Lung (tissue), 11 donors: ENCODE measurements at regions not wholly inside any gene's neighbourhood (a gene's known extent, or its start where the extent isn't known, plus 50 kb on each side); places are given as distances from the start of the nearest gene placed in this dataset.

Experiments
- ATAC-seq: fragments of 200-7000 bp; cut with Tn5 transposase; one replicate; pipeline ENCODE4 v1.9.1; 2020; ENCODE audit warnings: moderate number of reproducible peaks; ENCODE audit not compliant: insufficient read depth, low FRiP score
- DNase-seq, 3 donors: peaks; one replicate each; pipeline ENCODE4 v3.0.0-alpha.2; 2013 to 2017
- H3K27ac ChIP-seq, 2 donors: one replicate each; pipeline ENCODE4 v1.5.1; 2013; ENCODE audit warnings: mild to moderate bottlenecking in 2 of 2, moderate library complexity in 2 of 2, control low read depth in 1 of 2, inconsistent platforms in 1 of 2, low read depth in 1 of 2, low read length in 1 of 2
- H3K27me3 ChIP-seq, 3 donors: one replicate each; pipeline ENCODE4 v1.5.1; 2013; ENCODE audit warnings: low read length in 2 of 3; ENCODE audit not compliant: control insufficient read depth in 3 of 3, insufficient read depth in 3 of 3
- H3K36me3 ChIP-seq, 4 donors: one replicate each; pipeline ENCODE4 v1.5.1; 2013; ENCODE audit warnings: low read length in 4 of 4, mild to moderate bottlenecking in 1 of 4, moderate library complexity in 1 of 4; ENCODE audit not compliant: control insufficient read depth in 4 of 4, insufficient read depth in 4 of 4
- H3K4me1 ChIP-seq, 5 donors: one replicate each; pipeline ENCODE4 v1.5.1; 2013; ENCODE audit warnings: low read length in 5 of 5, mild to moderate bottlenecking in 2 of 5, moderate library complexity in 1 of 5; ENCODE audit not compliant: control insufficient read depth in 5 of 5, insufficient read depth in 5 of 5
- H3K4me3 ChIP-seq: one replicate; pipeline ENCODE4 v1.5.1; 2013; ENCODE audit warnings: mild to moderate bottlenecking, control low read depth, moderate library complexity
- H3K9ac ChIP-seq, 2 donors: one replicate each; pipeline ENCODE4 v1.5.1; 2013; ENCODE audit warnings: low read length in 2 of 2, control low read depth in 1 of 2; ENCODE audit not compliant: insufficient read depth in 1 of 2
- H3K9me3 ChIP-seq, 4 donors: one replicate each; pipeline ENCODE4 v1.5.1; 2013; ENCODE audit warnings: low read length in 3 of 4, mild to moderate bottlenecking in 1 of 4, moderate library complexity in 1 of 4; ENCODE audit not compliant: control insufficient read depth in 4 of 4, insufficient read depth in 3 of 4
- CTCF ChIP-seq: IDR thresholded peaks from 2 replicates; pipeline ENCODE4 v1.5.1; 2012; ENCODE audit warnings: mild to moderate bottlenecking; ENCODE audit errors: control extremely low read depth, extremely low read depth
- WGBS, 2 donors: extraction: QIAGEN DNeasy Blood & Tissue Kit; methylation state at CpG; one replicate each; pipeline ENCODE4 v1.1.7; 2013; 5-methylcytosine and 5-hydroxymethylcytosine counted together
- donor health status: control.
- donor health status: control.
- donor health status: Bipolar disorder and iron deficiency.
- donor health status: healthy.
- donor health status: DM: yes; HTN: yes; CAD: no.

- no peak overlapping the region for H3K27ac ChIP-seq
- no peak overlapping the region for H3K4me3 ChIP-seq
- ATAC-seq, result no peak
- 72 to 84% methylated on average over 12 of the region's 12 CpGs for WGBS, 2 donors
- H3K36me3 ChIP-seq, result no peaks in the 10 kb centered on the region
- H3K27me3 ChIP-seq, result no peaks in the 10 kb centered on the region
- no peak for DNase-seq
- no peak overlapping the region for H3K9ac ChIP-seq
- peaks cover 0 to 9% (median 0%) of the 10 kb centered on the region in 5 donors for H3K4me1 ChIP-seq
- TF ChIP-seq CTCF, result no peak
- peaks cover 0 to 7% (median 0%) of the 10 kb centered on the region in 4 donors for H3K9me3 ChIP-seq
Observed at GRCh38 chr20:24756292-24757025, 192.6 kb upstream of the CST7 start.

GRCh38 chr20:24761220-24762065, 187.6 kb upstream of the CST7 start:
- Histone ChIP-seq H3K36me3 (no peaks in the 10 kb centered on the region), H3K4me1 (no peaks in the 10 kb centered on the region), H3K9me3 (peaks cover 0 to 12% (median 0%) of the 10 kb centered on the region in 4 donors), H3K4me3 (no peak overlapping the region), H3K27me3 (no peaks in the 10 kb centered on the region), H3K27ac (no peak overlapping the region), H3K9ac (no peak overlapping the region)
- TF ChIP-seq CTCF, result no peak
- DNase-seq, result no peak
- 94 to 96% methylated on average over 7 of the region's 7 CpGs for WGBS, 2 donors
- no peak for ATAC-seq

- TF ChIP-seq CTCF, result no peak
- no peak overlapping the region for H3K27ac ChIP-seq
- peaks cover 0 to 12% (median 0%) of the 10 kb centered on the region in 4 donors for H3K9me3 ChIP-seq
- ATAC-seq (no peak), DNase-seq (no peak)
- no peaks in the 10 kb centered on the region for H3K4me1 ChIP-seq
- WGBS, 2 donors, result 89 to 95% methylated on average over 3 of the region's 3 CpGs
- H3K4me3 ChIP-seq, result no peak overlapping the region
- H3K9ac ChIP-seq, result no peak overlapping the region
- no peaks in the 10 kb centered on the region for H3K27me3 ChIP-seq
- H3K36me3 ChIP-seq, result no peaks in the 10 kb centered on the region
Observed at GRCh38 chr20:24762371-24762770, 186.7 kb upstream of the CST7 start.
